ENCODE measurements at regions not wholly inside any gene's neighbourhood (a gene's known extent, or its start where the extent isn't known, plus 50 kb on each side); places are given as distances from the start of the nearest gene placed in this dataset.
"Not testable (repeated sequence)": the region's sequence is repeated elsewhere in the genome, so short reads cannot be mapped to it uniquely, and the experiment has no call there.

GRCh38 chr1:99062192-99062591, 57.5 kb upstream of the PLPPR5 start:
- no peak for DNase-seq

GRCh38 chr1:99069146-99069545, 64.5 kb upstream of the PLPPR5 start:
- no peak for DNase-seq

- DNase-seq: not testable (repeated sequence)
Observed at GRCh38 chr1:99078529-99078928, 73.9 kb upstream of the PLPPR5 start.

GRCh38 chr1:99082366-99082765, 77.7 kb upstream of the PLPPR5 start:
- no peak for DNase-seq

- DNase-seq: no peak
Observed at GRCh38 chr1:99083338-99083737, 78.7 kb upstream of the PLPPR5 start.

- no peak for DNase-seq
Observed at GRCh38 chr1:99084562-99084961, 79.9 kb upstream of the PLPPR5 start.

GRCh38 chr1:99086057-99086456, 81.4 kb upstream of the PLPPR5 start:
- DNase-seq: no peak

- no peak for DNase-seq
Observed at GRCh38 chr1:99098589-99098988, 93.9 kb upstream of the PLPPR5 start.

GRCh38 chr1:99106274-99106673, 101.6 kb upstream of the PLPPR5 start:
- DNase-seq: no peak

GRCh38 chr1:99107680-99108079, 103.0 kb upstream of the PLPPR5 start:
- no peak for DNase-seq

GRCh38 chr1:99110140-99111041, 105.7 kb upstream of the PLPPR5 start:
- no peak for DNase-seq

GRCh38 chr1:99115231-99115630, 110.6 kb upstream of the PLPPR5 start:
- DNase-seq: no peak

- DNase-seq: no peak
Observed at GRCh38 chr1:99119188-99119587, 114.5 kb upstream of the PLPPR5 start.

GRCh38 chr1:99122039-99122438, 117.4 kb upstream of the PLPPR5 start:
- DNase-seq: no peak

GRCh38 chr1:99123936-99124335, 119.3 kb upstream of the PLPPR5 start:
- DNase-seq: no peak

- DNase-seq: no peak
Observed at GRCh38 chr1:99131546-99131945, 126.9 kb upstream of the PLPPR5 start.

GRCh38 chr1:99133756-99134500, 129.3 kb upstream of the PLPPR5 start:
- no peak for DNase-seq

GRCh38 chr1:99137554-99138206, 126.6 kb upstream of the PLPPR4 start:
- DNase-seq: no peak

- no peak for DNase-seq
Observed at GRCh38 chr1:99139876-99140275, 124.4 kb upstream of the PLPPR4 start.

GRCh38 chr1:99146129-99146848, 118.0 kb upstream of the PLPPR4 start:
- DNase-seq: no peak

GRCh38 chr1:99149952-99150351, 114.3 kb upstream of the PLPPR4 start:
- DNase-seq: no peak

- DNase-seq: no peak
Observed at GRCh38 chr1:99152132-99152531, 112.2 kb upstream of the PLPPR4 start.

GRCh38 chr1:99163671-99164070, 100.6 kb upstream of the PLPPR4 start:
- no peak for DNase-seq

All from stimulated activated CD8-positive, alpha-beta memory T cell treated with anti-CD3 and anti-CD28 coated beads, Interleukin-4, amount 100 ng/mL, for 48 hours (primary cell).